ENCODE measurements at regions not wholly inside any gene's neighbourhood (a gene's known extent, or its start where the extent isn't known, plus 50 kb on each side); places are given as distances from the start of the nearest gene placed in this dataset.

DNA sequence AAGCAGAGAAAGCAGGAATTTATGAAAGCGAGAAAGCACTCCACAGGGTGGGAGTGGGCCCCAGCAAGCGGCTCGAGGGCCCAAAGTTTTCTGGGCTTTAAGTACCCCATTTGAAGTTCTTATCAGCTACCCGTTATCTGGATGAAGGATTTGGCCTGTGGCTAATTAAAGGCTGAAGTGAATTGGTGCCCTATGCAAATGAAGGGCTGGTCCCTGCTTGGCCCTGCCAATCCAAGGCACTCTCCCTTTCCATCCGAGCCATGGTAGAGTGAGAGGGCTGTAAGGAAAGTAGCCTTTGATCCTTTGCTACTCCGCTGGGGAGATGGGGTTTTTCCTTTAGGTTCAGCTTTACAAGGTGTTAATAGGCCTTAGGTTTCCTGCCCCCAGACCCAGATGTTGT is 469.3 kb upstream of the CFAP20DC start:
- TF ChIP-seq, protein P1, sequence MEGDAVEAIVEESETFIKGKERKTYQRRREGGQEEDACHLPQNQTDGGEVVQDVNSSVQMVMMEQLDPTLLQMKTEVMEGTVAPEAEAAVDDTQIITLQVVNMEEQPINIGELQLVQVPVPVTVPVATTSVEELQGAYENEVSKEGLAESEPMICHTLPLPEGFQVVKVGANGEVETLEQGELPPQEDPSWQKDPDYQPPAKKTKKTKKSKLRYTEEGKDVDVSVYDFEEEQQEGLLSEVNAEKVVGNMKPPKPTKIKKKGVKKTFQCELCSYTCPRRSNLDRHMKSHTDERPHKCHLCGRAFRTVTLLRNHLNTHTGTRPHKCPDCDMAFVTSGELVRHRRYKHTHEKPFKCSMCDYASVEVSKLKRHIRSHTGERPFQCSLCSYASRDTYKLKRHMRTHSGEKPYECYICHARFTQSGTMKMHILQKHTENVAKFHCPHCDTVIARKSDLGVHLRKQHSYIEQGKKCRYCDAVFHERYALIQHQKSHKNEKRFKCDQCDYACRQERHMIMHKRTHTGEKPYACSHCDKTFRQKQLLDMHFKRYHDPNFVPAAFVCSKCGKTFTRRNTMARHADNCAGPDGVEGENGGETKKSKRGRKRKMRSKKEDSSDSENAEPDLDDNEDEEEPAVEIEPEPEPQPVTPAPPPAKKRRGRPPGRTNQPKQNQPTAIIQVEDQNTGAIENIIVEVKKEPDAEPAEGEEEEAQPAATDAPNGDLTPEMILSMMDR (IDR thresholded peaks at IDR 0.05; ENCODE audit: poor library complexity) = no peak
- no peak for TF ChIP-seq EZH2phosphoT487 (IDR thresholded peaks at IDR 0.05; ENCODE audit: low read depth, severe bottlenecking, unreplicated experiment)

All from hepatocyte (in vitro differentiated cells).